ENCODE measurements at regions not wholly inside any gene's neighbourhood (a gene's known extent, or its start where the extent isn't known, plus 50 kb on each side); places are given as distances from the start of the nearest gene placed in this dataset.
"Not testable (repeated sequence)": the region's sequence is repeated elsewhere in the genome, so short reads cannot be mapped to it uniquely, and the experiment has no call there.

GRCh38 chr6:27630727-27631608 is 158.1 kb upstream of the ZNF184 start:
- DNase-seq (ENCODE audit: low read depth in 1 of 2, low spot score in 1 of 2) = no peak

- no peak for DNase-seq (ENCODE audit: low read depth in 1 of 2, low spot score in 1 of 2)
Observed at GRCh38 chr6:27624694-27625262, 151.9 kb upstream of the ZNF184 start.

- DNase-seq (ENCODE audit: low read depth in 1 of 2, low spot score in 1 of 2) = no peak
Observed at GRCh38 chr6:27623103-27623502, 150.2 kb upstream of the ZNF184 start.

GRCh38 chr6:27619436-27619835 is 146.5 kb upstream of the ZNF184 start:
- no peak for DNase-seq (ENCODE audit: low read depth in 1 of 2, low spot score in 1 of 2)

- DNase-seq (ENCODE audit: low read depth in 1 of 2, low spot score in 1 of 2) = no peak
Observed at GRCh38 chr6:27617700-27618689, 145.1 kb upstream of the ZNF184 start.

- no peak for DNase-seq (ENCODE audit: low read depth in 1 of 2, low spot score in 1 of 2)
Observed at GRCh38 chr6:27617046-27617687, 144.3 kb upstream of the ZNF184 start.

GRCh38 chr6:27616328-27617045 is 143.6 kb upstream of the ZNF184 start:
- DNase-seq (ENCODE audit: low read depth in 1 of 2, low spot score in 1 of 2) = no peak

- no peak for DNase-seq (ENCODE audit: low read depth in 1 of 2, low spot score in 1 of 2)
Observed at GRCh38 chr6:27611451-27611850, 138.5 kb upstream of the ZNF184 start.

GRCh38 chr6:27608916-27609883 is 136.3 kb upstream of the ZNF184 start:
- DNase-seq (ENCODE audit: low read depth in 1 of 2, low spot score in 1 of 2) = no peak

- no peak for DNase-seq (ENCODE audit: low read depth in 1 of 2, low spot score in 1 of 2)
Observed at GRCh38 chr6:27605401-27606342, 132.8 kb upstream of the ZNF184 start.

GRCh38 chr6:27604986-27605385 is 132.1 kb upstream of the ZNF184 start:
- DNase-seq (ENCODE audit: low read depth in 1 of 2, low spot score in 1 of 2) = no peak

- DNase-seq (ENCODE audit: low read depth in 1 of 2, low spot score in 1 of 2) = no peak
Observed at GRCh38 chr6:27601668-27602254, 128.9 kb upstream of the ZNF184 start.

- DNase-seq (ENCODE audit: low read depth in 1 of 2, low spot score in 1 of 2) = no peak
Observed at GRCh38 chr6:27599859-27600532, 127.1 kb upstream of the ZNF184 start.

- not testable (repeated sequence) for DNase-seq (ENCODE audit: low read depth in 1 of 2, low spot score in 1 of 2)
Observed at GRCh38 chr6:27597031-27597567, 124.2 kb upstream of the ZNF184 start.

- no peak for DNase-seq (ENCODE audit: low read depth in 1 of 2, low spot score in 1 of 2)
Observed at GRCh38 chr6:27593861-27594260, 121.0 kb upstream of the ZNF184 start.

GRCh38 chr6:27593200-27593818 is 120.4 kb upstream of the ZNF184 start:
- no peak for DNase-seq (ENCODE audit: low read depth in 1 of 2, low spot score in 1 of 2)
